Cardiac septum (tissue), 1 donor: ENCODE measurements at regions not wholly inside any gene's neighbourhood (a gene's known extent, or its start where the extent isn't known, plus 50 kb on each side); places are given as distances from the start of the nearest gene placed in this dataset.

Source experiments
- DNase-seq: peaks from one replicate; pipeline ENCODE4 v3.0.0-alpha.2; 2020; ENCODE audit warnings: low spot score
- intact Hi-C: fragments of 100-400 bp; cut with DNase I; formaldehyde crosslinking; loops from one replicate; pipeline ENCODE4 v1.14.0; 2022
- donor health status: DM: no; HTN: no; CAD: no.

DNA sequence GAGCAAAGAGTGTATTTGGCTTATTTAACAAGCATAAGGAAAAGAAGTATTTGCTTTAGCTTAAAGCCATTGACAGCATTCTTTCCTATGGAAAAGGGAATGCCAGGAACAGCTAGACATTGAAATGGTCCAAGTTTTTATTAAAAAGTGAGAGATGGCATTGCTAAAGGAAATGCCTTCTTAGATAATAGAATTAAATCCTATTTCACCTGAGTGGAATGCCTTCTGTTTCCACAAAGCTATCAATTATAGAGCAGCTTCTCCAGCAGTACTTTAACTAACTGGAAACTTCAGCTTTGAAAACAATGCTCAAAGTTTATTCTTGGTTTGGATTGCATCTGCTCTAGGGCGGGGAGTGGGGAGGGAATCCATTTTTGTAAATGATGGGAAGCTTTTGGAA lies 85.1 kb upstream of the CNKSR3 start:
- no peak for DNase-seq
- intact Hi-C loops = loop anchor here (10.0 kb wide), 1 partner anchor 181 kb away; no protein-coding TSS in a partner anchor

- intact Hi-C loops = loop anchor here (10.0 kb wide), 1 partner anchor 181 kb away; no protein-coding TSS in a partner anchor
These were observed 85.5 kb upstream of the CNKSR3 start for GRCh38 chr6:154596009-154596408.

GRCh38 chr6:154596701-154597100 lies 86.2 kb upstream of the CNKSR3 start:
- no peak for DNase-seq
- intact Hi-C loops = loop anchor here (10.0 kb wide), 1 partner anchor 182 kb away; no protein-coding TSS in a partner anchor

More at GRCh38 chr6:154596009-154596408, 85.5 kb upstream of the CNKSR3 start:
- DNase-seq = no peak

DNA sequence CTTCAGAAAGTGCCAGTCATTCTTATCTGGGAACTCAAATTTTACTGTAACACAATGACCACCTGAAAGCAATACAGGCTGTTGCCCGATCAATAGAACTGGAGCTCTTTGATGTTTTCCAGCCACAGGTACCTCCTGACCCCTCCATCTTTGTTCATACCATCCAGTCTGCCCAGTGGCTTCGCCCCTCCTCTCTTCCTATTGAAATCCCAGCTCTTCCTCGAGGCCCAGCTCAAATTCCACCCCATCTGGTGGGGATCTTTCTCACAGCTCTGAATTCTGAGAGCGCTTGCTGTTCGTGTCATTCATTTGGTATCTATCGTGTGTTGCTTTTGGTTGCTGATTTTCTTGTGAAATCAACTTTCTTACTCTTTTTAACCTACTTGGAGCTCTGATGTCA lies 87.9 kb upstream of the CNKSR3 start:
- DNase-seq = no peak
- intact Hi-C loops = loop anchor here (10.0 kb wide), 1 partner anchor 184 kb away; no protein-coding TSS in a partner anchor

- intact Hi-C loops = no loop called here
- DNase-seq = no peak
These were observed 91.8 kb upstream of the CNKSR3 start for GRCh38 chr6:154602296-154602695.

GRCh38 chr6:154602708-154603107 lies 92.2 kb upstream of the CNKSR3 start:
- no peak for DNase-seq
- intact Hi-C loops = no loop called here

DNA sequence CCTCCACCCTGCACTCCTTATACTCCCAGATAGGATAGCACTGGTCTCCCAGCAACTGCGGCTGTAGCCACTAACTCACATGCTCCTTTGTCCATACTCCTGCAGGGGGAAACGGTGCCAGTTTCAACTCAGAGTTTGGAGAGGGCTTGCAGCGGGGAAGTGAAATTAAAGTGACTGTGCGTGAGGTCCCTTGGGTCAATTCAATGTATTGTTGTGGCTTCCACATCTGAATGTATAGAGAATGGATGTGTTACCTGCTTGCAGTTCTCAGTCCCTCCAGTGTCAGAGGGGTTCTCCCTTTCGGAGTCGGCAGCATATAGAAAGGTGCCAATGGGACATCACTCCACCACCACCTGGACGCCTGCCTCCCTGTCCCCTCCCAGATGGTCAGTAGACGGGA lies 93.6 kb upstream of the CNKSR3 start:
- intact Hi-C loops = no loop called here

DNA sequence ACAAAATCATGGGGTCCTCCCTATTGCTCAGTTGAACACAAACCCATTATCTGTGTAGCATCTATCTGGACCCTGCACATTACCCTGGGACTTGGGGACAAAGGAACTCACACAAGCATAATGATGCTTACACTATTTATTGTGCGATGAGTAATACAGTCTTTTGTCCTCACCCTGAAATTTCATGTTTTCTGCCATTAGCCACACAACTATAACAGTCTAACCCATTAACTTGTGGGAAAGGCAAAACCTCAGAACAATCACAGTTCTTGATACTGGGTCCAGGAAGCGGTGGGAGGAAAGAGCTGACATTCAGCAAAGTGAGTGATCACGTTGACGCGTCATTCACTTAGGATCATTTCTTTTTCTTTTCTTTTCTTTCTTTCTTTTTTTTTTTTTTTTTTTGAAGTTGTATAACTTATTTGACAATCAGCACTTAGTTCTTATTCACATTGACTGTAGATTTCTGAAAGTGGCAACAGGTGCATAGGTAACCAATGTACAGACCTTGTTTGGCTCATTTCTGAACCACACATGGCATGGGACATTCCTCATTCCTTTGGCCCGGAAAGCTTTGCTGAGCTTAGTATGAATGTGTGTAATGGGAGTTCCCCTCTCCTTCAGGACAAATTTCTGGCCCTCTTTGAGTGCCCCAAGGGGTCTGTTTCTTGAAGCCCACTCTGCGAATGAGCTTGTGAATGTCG lies 94.8 kb upstream of the CNKSR3 start:
- intact Hi-C loops = no loop called here
- DNase-seq = no peak

More for the DNA sequence above, 93.6 kb upstream of the CNKSR3 start:
- no peak for DNase-seq

DNA sequence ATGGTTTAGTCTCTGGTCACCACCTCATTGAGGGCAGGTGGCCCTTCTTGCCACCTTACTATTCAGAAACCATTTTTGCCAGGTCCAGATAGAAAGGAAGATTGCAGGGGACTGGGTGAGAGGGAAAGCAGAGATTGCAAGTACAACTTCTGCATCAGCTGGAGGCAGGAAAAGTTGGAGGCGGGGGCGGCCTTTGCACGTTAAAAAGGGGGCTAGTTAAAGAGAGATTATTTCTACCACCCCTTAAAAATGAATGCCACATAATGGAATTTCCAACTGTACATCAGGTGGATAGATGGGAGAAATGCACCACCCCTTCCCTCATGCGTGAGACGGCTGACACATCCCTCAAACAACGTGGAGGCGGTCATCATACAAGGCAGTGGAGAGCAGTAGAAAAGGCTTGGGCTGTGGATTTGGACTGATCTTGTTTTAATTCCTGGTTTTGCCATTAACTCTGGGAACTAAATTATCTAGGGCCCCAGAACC lies 95.4 kb upstream of the CNKSR3 start:
- intact Hi-C loops = no loop called here
- no peak for DNase-seq

DNA sequence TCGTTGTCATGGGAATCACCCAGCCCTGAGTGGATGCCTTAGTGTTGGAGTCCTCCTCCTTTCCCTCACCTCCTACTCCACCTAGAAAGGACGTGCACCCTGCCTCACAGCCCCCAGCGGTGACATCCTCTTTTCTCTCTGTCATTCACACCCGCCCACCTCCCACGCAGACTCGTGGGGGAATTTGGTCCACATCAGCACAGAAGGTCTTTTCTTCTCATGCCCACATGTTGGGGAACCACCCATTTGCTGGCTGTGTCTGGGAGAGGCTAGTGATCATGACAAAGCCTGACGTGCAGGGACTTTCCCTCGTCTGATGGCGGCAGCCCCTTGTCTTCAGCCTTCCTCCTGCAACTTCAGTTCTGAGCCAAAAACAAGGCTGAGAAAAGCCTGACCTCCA lies 96.0 kb upstream of the CNKSR3 start:
- intact Hi-C loops = no loop called here
- no peak for DNase-seq

DNA sequence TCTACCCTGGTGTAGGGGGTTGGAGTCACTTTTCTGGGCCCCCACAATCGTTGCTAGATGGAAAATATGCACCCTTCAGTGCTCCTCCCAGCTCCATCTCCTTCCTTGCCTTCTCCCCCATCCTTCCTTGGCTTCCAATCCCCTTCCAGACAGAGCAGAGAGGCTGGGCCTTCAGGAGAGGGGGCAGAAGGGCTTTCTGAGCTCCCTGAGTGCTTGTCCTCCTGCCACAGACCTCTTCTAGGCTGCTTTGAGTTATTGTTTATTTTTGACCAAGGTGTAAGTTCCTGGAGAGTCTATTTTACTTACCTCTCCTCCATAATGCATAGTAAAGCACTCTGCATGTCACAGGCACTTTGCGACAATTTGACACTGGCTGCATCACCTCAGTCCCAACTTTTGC lies 96.4 kb upstream of the CNKSR3 start:
- intact Hi-C loops = no loop called here
- DNase-seq = no peak

DNA sequence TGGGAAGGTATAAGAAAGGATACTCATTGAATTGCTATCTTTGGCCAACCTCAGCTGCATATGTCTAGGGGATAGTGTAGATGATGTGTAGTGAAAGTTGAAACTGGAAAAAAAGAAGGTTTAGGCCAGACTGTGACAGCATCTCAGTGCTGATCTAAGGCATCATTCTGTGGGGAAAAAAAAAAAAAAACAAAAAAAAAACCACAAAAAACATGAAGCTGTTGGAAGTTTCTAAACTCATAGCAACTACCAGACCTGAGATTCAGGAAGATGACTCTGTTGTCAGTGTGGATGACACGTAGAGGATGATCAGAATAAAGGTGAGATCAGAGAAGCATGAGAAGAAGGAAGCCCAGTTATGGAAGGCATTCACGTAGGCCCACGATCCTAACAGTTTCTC lies 100.8 kb upstream of the CNKSR3 start:
- intact Hi-C loops = no loop called here
- DNase-seq = no peak

GRCh38 chr6:154611847-154612246 lies 101.4 kb upstream of the CNKSR3 start:
- intact Hi-C loops = no loop called here
- DNase-seq = no peak

DNA sequence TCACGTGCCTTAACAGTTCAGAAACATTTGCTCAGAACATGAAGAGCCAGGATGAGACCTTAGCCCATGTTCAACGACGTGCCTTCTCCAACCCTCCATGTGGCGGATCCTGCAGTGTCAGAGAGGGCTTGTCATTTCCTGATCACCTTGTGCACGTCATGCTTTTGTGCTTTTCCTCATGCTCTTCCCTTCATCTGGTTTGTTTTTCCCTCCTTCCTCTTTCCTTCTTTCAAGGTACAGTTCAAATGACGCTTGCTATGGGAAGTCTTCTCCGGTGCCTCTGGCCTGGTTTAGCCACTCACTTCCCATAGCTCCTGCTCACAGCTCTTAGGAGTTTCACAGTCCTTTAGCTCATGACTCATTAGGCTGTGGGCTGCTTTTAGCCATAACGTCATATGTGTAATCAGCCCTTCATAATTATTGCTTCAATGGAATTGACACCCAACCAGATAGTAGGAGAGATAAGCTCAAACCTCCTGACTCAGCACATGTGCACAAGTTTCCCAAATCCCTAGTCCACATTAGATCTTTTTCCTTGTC lies 102.7 kb upstream of the CNKSR3 start:
- DNase-seq = no peak
- intact Hi-C loops = no loop called here

DNA sequence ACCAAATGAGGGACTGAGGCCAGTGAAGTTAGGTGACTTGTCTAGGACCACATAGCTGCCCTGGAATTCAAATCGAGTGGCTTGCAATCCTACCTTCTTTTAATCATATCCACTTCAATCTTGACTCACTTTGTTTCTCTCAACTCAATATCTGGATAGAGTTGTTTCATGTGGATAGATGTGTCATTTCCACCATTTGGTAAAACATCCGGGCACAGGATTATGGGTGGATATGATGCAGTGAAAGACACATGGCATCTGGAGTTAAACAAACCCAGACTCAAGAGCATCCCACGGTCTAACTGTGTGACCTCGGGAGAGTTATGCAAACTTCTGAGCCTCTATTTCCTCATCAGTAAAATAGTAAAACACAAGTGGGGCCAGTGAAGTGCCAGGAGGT lies 103.6 kb upstream of the CNKSR3 start:
- intact Hi-C loops = no loop called here
- DNase-seq = no peak

GRCh38 chr6:154614641-154615040 lies 104.2 kb upstream of the CNKSR3 start:
- intact Hi-C loops = no loop called here

GRCh38 chr6:154615483-154616025 lies 105.1 kb upstream of the CNKSR3 start:
- peak; percentile 83 for DNase-seq
- intact Hi-C loops = no loop called here

More at GRCh38 chr6:154614641-154615040, 104.2 kb upstream of the CNKSR3 start:
- DNase-seq = no peak

GRCh38 chr6:154617175-154617574 lies 106.7 kb upstream of the CNKSR3 start:
- DNase-seq = no peak
- intact Hi-C loops = no loop called here

DNA sequence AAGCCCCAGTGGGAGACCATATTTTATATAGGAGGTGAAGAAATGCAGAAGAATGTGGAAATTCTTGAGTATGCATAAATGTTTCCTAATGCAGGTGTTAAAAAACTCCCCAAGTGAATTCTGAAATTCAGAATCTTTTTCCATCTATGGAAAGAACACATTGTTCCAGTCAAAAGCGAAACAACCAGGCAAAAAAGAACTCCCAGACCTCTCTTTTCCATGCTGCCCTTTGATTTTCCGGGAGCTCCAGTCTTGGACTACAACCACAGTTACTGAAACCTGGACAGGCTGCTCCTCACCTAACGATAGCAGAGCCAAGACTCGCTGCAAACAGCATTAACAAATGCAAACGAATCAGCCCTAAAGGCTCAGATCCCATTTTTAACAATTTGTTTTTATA lies 108.7 kb upstream of the CNKSR3 start:
- intact Hi-C loops = no loop called here
- DNase-seq = no peak

- no peak for DNase-seq
- intact Hi-C loops = no loop called here
These were observed 111.2 kb upstream of the CNKSR3 start for GRCh38 chr6:154621686-154622085.
